MM.1S (cell line): ENCODE measurements at regions not wholly inside any gene's neighbourhood (a gene's known extent, or its start where the extent isn't known, plus 50 kb on each side); places are given as distances from the start of the nearest gene placed in this dataset.

ENCODE experiments used
- DNase-seq: peaks from one replicate; pipeline ENCODE4 v3.0.0-alpha.2; 2015
- H2AFZ ChIP-seq: fragments of 300-600 bp; sonication (generic); 2 replicates; pipeline ENCODE4 v1.6.0; 2016; ENCODE audit warnings: antibody characterized with exemption, low read length
- H3F3A ChIP-seq: fragments of 300-600 bp; sonication (generic); 2 replicates; pipeline ENCODE4 v1.6.1; 2016; ENCODE audit warnings: mild to moderate bottlenecking, antibody characterized with exemption, low read length, moderate library complexity, mixed read lengths; ENCODE audit not compliant: insufficient read depth
- H3K27ac ChIP-seq: fragments of 300-600 bp; sonication (generic); 2 replicates; pipeline ENCODE4 v1.5.1; 2016; ENCODE audit warnings: mild to moderate bottlenecking, low read length
- H3K27me3 ChIP-seq: fragments of 300-600 bp; sonication (generic); replicated peaks from 2 replicates; pipeline ENCODE4 v1.6.0; 2016; ENCODE audit warnings: low read length; ENCODE audit not compliant: insufficient read depth
- H3K36me3 ChIP-seq: fragments of 300-600 bp; sonication (generic); replicated peaks from 2 replicates; pipeline ENCODE4 v1.6.1; 2016; ENCODE audit warnings: mild to moderate bottlenecking, low read length, mixed read lengths; ENCODE audit not compliant: insufficient read depth
- H3K4me1 ChIP-seq: fragments of 300-600 bp; sonication (generic); 2 replicates; pipeline ENCODE4 v1.6.1; 2016; ENCODE audit warnings: low read length, mixed read lengths
- H3K4me2 ChIP-seq: fragments of 300-600 bp; sonication (generic); 2 replicates; pipeline ENCODE4 v1.6.0; 2016; ENCODE audit warnings: low read depth, low read length
- H3K4me3 ChIP-seq: fragments of 300-600 bp; sonication (generic); 2 replicates; pipeline ENCODE4 v1.5.1; 2016; ENCODE audit warnings: low read length, mixed read lengths
- H3K79me2 ChIP-seq: fragments of 300-600 bp; sonication (generic); 2 replicates; pipeline ENCODE4 v1.6.1; 2016; ENCODE audit warnings: mixed run types, low read length, mixed read lengths
- H3K9ac ChIP-seq: fragments of 300-600 bp; sonication (generic); 2 replicates; pipeline ENCODE4 v1.6.1; 2016; ENCODE audit warnings: low read length, mixed read lengths
- H3K9me2 ChIP-seq: fragments of 300-600 bp; sonication (generic); replicated peaks from 2 replicates; pipeline ENCODE4 v1.6.1; 2016; ENCODE audit warnings: mild to moderate bottlenecking, low read length, mixed read lengths; ENCODE audit not compliant: insufficient read depth
- H3K9me3 ChIP-seq: fragments of 300-600 bp; sonication (generic); replicated peaks from 2 replicates; pipeline ENCODE4 v1.6.1; 2016; ENCODE audit warnings: mild to moderate bottlenecking, low read length, mixed read lengths; ENCODE audit not compliant: insufficient read depth
- H4K20me1 ChIP-seq: fragments of 300-600 bp; sonication (generic); 2 replicates; pipeline ENCODE4 v1.6.1; 2016; ENCODE audit warnings: mild to moderate bottlenecking, low read length, moderate library complexity, mixed read lengths; ENCODE audit not compliant: insufficient read depth
- CTCF ChIP-seq: fragments of 300-600 bp; sonication (generic); IDR thresholded peaks from 2 replicates; pipeline ENCODE4 v1.5.1; 2016; ENCODE audit warnings: antibody characterized with exemption, low read length, mixed read lengths
- EZH2 ChIP-seq: fragments of 300-600 bp; sonication (generic); optimal IDR thresholded peaks from 2 replicates; pipeline ENCODE3; 2017; ENCODE audit warnings: low read depth, mild to moderate bottlenecking, antibody characterized with exemption, low read length, mixed read lengths
- EZH2phosphoT487 ChIP-seq: fragments of 300-600 bp; sonication (generic); IDR thresholded peaks from 2 replicates; pipeline ENCODE4 v1.6.1; 2018; ENCODE audit warnings: antibody characterized with exemption, low read length

DNA sequence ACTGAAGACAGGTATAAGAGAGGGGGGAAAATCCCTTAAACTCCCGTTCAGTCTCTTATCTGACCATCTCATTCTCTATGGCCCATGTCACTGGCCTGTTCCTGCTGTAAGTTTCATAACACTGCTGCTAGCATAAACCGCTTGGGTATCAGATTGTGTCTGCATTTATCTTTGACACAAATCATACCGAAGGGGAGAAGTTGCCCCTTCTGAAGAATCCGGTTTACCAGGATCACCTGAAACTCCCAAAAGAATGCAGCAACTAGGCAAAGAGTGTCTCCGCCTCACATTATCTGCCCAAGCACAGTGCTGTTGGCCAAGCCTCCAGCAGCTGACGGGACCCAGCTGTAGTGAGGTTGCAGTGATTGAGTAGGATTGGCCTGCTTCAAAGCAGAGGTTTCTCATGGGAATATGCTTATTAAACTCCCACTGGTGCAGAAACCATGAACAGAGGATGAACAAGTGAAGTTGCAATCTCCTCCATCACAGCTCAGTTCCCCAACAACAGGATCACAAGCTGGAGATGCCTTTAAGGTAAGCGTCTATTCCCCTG lies 71.3 kb upstream of the PUDP start:
- DNase-seq = no peak
- no peak overlapping the region for H3K4me2 ChIP-seq
- H2AFZ ChIP-seq = no peak overlapping the region
- no peak for TF ChIP-seq EZH2phosphoT487
- TF ChIP-seq CTCF = no peak
- no peak for TF ChIP-seq EZH2
- no peaks in the 10 kb centered on the region for H3K27me3 ChIP-seq
- H3K4me3 ChIP-seq = no peak overlapping the region
- no peaks in the 10 kb centered on the region for H4K20me1 ChIP-seq
- no peaks in the 10 kb centered on the region for H3K9me3 ChIP-seq
- no peaks in the 10 kb centered on the region for H3K36me3 ChIP-seq
- H3K27ac ChIP-seq = no peak overlapping the region
- no peaks in the 10 kb centered on the region for H3K9me2 ChIP-seq
- H3K4me1 ChIP-seq = no peaks in the 10 kb centered on the region
- no peaks in the 10 kb centered on the region for H3F3A ChIP-seq
- H3K9ac ChIP-seq = no peak overlapping the region
- H3K79me2 ChIP-seq = no peaks in the 10 kb centered on the region

DNA sequence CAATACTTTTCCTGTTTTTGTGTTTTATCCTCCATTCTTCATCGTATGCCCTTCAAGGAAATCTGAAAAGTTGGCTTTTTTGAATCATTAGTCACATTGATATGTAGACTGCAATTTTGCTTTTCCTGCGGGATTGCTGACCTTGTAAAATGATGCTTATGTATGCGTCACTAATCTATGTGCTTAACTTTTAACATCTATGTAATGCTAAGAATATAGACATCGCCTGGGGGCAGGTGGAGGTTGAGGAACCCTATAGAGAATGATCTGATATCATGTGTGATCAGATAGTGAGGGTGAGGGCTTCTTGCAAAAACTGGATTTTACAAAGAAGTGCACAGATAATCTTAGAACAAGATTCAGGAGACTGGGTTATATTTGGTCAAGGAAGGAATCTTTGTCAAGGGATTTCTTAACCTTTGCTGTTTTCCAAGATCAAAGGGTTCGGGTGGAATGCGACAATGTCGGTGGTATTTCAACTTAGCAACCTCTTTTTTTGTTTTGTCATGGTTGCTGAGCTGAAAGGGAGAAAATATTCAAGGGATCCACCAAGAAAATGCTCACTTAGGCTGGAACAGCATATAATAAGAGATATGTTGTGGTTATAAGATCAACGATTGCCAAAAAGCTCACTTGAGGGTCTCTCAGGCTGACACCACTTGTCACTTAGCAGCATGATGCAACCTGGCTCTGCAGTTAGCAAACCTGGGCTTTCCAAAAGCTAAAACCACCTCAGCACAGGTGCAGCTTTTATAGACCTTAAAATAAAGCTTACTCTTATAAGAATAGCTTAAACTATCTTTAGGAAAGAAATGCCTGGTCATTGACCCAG lies 70.6 kb upstream of the PUDP start:
- Histone ChIP-seq H3K27me3 (no peaks in the 10 kb centered on the region), H3F3A (no peaks in the 10 kb centered on the region), H2AFZ (no peak overlapping the region), H4K20me1 (no peaks in the 10 kb centered on the region), H3K9me2 (no peaks in the 10 kb centered on the region), H3K4me3 (no peak overlapping the region), H3K9ac (no peak overlapping the region), H3K9me3 (no peaks in the 10 kb centered on the region), H3K36me3 (no peaks in the 10 kb centered on the region), H3K4me1 (no peaks in the 10 kb centered on the region), H3K4me2 (no peak overlapping the region), H3K79me2 (no peaks in the 10 kb centered on the region), H3K27ac (no peak overlapping the region)
- TF ChIP-seq EZH2 (no peak), EZH2phosphoT487 (no peak), CTCF (no peak)
- DNase-seq = no peak

DNA sequence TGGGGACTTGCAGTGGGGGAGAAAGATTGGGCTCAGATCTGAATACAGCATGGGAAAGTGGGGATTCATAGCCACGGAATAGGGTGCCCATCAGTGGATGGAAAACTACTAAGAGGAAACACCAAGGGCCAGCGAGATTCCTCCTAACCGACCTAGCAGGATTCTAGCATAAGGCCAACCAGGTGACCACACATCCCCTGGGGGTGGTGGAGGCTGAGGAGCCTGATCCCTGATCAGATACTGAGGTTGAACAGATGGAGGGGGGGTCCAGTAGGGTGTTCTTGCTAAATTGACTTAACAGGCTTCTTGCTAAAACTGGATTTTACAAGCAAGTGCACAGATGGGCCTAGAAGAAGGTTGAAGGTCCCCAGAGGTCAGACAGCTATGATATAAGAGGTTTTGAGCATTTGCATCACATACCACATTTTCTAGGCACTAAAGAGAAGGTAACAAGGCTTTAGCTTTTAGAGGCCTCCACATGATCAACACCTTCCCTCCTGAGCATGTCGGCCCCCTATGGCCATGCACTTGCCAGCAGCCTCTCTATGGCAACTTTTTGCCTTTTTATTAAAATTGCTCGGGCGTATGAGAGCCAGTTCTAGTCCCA lies 69.1 kb upstream of the PUDP start:
- Histone ChIP-seq H3K9ac (no peak overlapping the region), H3K4me2 (no peak overlapping the region)

More for the DNA sequence above, 69.1 kb upstream of the PUDP start:
- no peaks in the 10 kb centered on the region for H3K9me3 ChIP-seq
- DNase-seq = no peak
- H3K36me3 ChIP-seq = no peaks in the 10 kb centered on the region
- no peaks in the 10 kb centered on the region for H3K4me1 ChIP-seq
- no peaks in the 10 kb centered on the region for H3K27me3 ChIP-seq
- no peak for TF ChIP-seq EZH2phosphoT487
- no peak for TF ChIP-seq EZH2
- TF ChIP-seq CTCF = no peak
- no peak overlapping the region for H3K4me3 ChIP-seq
- no peaks in the 10 kb centered on the region for H4K20me1 ChIP-seq
- H2AFZ ChIP-seq = no peak overlapping the region
- no peaks in the 10 kb centered on the region for H3F3A ChIP-seq
- no peaks in the 10 kb centered on the region for H3K79me2 ChIP-seq
- H3K27ac ChIP-seq = no peak overlapping the region
- H3K9me2 ChIP-seq = no peaks in the 10 kb centered on the region
